ENCODE measurements at regions not wholly inside any gene's neighbourhood (a gene's known extent, or its start where the extent isn't known, plus 50 kb on each side); places are given as distances from the start of the nearest gene placed in this dataset.

DNA sequence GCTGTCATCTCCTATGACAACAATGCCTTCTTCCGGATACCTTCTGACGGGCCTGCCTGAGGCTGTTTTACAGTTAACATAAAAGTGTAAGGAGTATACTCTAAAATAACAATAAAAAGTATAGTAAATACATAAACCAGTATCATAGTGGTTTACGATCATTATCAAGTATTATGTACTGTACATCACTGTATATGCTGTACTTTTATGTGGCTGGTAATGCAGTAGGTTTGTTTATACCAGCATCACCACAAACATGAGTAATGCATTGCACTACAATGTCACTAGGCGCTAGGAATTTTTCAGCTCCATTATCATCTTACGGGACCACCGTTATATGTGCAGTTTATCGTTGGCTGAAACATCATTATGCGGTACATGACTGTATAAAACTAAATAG, 76.5 kb downstream of the VEGFA start:
- TF ChIP-seq, protein P1, sequence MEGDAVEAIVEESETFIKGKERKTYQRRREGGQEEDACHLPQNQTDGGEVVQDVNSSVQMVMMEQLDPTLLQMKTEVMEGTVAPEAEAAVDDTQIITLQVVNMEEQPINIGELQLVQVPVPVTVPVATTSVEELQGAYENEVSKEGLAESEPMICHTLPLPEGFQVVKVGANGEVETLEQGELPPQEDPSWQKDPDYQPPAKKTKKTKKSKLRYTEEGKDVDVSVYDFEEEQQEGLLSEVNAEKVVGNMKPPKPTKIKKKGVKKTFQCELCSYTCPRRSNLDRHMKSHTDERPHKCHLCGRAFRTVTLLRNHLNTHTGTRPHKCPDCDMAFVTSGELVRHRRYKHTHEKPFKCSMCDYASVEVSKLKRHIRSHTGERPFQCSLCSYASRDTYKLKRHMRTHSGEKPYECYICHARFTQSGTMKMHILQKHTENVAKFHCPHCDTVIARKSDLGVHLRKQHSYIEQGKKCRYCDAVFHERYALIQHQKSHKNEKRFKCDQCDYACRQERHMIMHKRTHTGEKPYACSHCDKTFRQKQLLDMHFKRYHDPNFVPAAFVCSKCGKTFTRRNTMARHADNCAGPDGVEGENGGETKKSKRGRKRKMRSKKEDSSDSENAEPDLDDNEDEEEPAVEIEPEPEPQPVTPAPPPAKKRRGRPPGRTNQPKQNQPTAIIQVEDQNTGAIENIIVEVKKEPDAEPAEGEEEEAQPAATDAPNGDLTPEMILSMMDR (IDR thresholded peaks at IDR 0.05 in 2 of 3, conservative IDR thresholded peaks at IDR 0.05 in 1 of 3; ENCODE audit: control insufficient read depth in 2 of 3, extremely low read depth in 1 of 3, insufficient read depth in 1 of 3, low read depth in 3 of 3, low read length in 3 of 3): no peak
- TF ChIP-seq DPF2 (IDR thresholded peaks at IDR 0.05) (no peak), JUNB (IDR thresholded peaks at IDR 0.05) (no peak)
